ENCODE measurements at regions not wholly inside any gene's neighbourhood (a gene's known extent, or its start where the extent isn't known, plus 50 kb on each side); places are given as distances from the start of the nearest gene placed in this dataset.

DNA sequence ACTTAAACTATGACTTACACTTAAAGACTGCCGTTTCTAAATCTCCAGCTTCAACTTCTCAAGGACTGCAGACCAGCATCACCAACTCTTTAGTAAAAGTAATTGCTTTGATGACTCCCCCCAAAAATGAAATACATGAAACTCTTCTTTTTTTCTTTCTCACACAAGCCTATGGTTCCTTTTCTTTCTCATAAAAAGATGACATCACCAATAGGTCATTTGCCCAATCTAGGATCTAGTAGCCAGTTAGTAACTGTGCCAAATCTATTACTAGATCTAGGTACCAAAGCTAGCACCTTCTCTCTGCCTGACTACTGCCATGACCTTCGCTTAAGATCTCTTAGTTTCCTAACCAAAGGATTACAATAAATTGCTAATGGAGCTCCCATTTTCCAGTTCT, 1266.0 kb upstream of the ADGRL4 start:
- TF ChIP-seq, protein P1, sequence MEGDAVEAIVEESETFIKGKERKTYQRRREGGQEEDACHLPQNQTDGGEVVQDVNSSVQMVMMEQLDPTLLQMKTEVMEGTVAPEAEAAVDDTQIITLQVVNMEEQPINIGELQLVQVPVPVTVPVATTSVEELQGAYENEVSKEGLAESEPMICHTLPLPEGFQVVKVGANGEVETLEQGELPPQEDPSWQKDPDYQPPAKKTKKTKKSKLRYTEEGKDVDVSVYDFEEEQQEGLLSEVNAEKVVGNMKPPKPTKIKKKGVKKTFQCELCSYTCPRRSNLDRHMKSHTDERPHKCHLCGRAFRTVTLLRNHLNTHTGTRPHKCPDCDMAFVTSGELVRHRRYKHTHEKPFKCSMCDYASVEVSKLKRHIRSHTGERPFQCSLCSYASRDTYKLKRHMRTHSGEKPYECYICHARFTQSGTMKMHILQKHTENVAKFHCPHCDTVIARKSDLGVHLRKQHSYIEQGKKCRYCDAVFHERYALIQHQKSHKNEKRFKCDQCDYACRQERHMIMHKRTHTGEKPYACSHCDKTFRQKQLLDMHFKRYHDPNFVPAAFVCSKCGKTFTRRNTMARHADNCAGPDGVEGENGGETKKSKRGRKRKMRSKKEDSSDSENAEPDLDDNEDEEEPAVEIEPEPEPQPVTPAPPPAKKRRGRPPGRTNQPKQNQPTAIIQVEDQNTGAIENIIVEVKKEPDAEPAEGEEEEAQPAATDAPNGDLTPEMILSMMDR (IDR thresholded peaks at IDR 0.05) = no peak
- no peak for TF ChIP-seq POLR2AphosphoS5 (IDR thresholded peaks at IDR 0.05; ENCODE audit: low read depth, low read length)

All from Panc1 (cell line).